OCI-LY3 (cell line): ENCODE measurements at regions not wholly inside any gene's neighbourhood (a gene's known extent, or its start where the extent isn't known, plus 50 kb on each side); places are given as distances from the start of the nearest gene placed in this dataset.

Experiments used
- EZH2phosphoT487 ChIP-seq: fragments of 200-600 bp; shearing (Covaris generic); IDR thresholded peaks from 2 replicates; pipeline ENCODE4 v1.6.1; 2018; ENCODE audit warnings: antibody characterized with exemption, mixed run types, low read depth
- TF ChIP-seq, protein P1 (sequence below): fragments of 200-600, 300-600 bp; sonication (generic); IDR thresholded peaks from 2 replicates; pipeline ENCODE4 v1.5.1; 2014; ENCODE audit warnings: antibody characterized with exemption, low read length, low read depth

GRCh38 chr14:41034969-41035368 lies 571.7 kb upstream of the LRFN5 start:
- TF ChIP-seq, protein P1, sequence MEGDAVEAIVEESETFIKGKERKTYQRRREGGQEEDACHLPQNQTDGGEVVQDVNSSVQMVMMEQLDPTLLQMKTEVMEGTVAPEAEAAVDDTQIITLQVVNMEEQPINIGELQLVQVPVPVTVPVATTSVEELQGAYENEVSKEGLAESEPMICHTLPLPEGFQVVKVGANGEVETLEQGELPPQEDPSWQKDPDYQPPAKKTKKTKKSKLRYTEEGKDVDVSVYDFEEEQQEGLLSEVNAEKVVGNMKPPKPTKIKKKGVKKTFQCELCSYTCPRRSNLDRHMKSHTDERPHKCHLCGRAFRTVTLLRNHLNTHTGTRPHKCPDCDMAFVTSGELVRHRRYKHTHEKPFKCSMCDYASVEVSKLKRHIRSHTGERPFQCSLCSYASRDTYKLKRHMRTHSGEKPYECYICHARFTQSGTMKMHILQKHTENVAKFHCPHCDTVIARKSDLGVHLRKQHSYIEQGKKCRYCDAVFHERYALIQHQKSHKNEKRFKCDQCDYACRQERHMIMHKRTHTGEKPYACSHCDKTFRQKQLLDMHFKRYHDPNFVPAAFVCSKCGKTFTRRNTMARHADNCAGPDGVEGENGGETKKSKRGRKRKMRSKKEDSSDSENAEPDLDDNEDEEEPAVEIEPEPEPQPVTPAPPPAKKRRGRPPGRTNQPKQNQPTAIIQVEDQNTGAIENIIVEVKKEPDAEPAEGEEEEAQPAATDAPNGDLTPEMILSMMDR, result no peak
- TF ChIP-seq EZH2phosphoT487, result no peak
